Left lung (tissue), 4 donors: ENCODE measurements at regions not wholly inside any gene's neighbourhood (a gene's known extent, or its start where the extent isn't known, plus 50 kb on each side); places are given as distances from the start of the nearest gene placed in this dataset.

Source experiments
- ATAC-seq: fragments of 200-7000 bp; cut with Tn5 transposase; one replicate; pipeline ENCODE4 v1.9.1; 2020; ENCODE audit warnings: moderate library complexity
- DNase-seq, 4 donors: peaks; one replicate each; pipeline ENCODE4 v3.0.0-alpha.2; 2013 to 2020
- H3K27ac ChIP-seq, 2 donors: fragments of 200-600 bp; sonication (generic) in 1 of 2; one replicate each; pipeline versions ENCODE4 v1.5.0 to v1.8.0; 2020 to 2021
- H3K27me3 ChIP-seq, 2 donors: fragments of 200-600 bp; sonication (generic) in 1 of 2; one replicate each; pipeline versions ENCODE4 v1.5.0 to v1.8.0; 2020 to 2021
- H3K36me3 ChIP-seq, 2 donors: fragments of 200-600 bp; sonication (generic) in 1 of 2; one replicate each; pipeline versions ENCODE4 v1.5.0 to v1.8.0; 2020 to 2021
- H3K4me1 ChIP-seq, 2 donors: fragments of 200-600 bp; one replicate each; pipeline ENCODE4 v1.8.0; 2021
- H3K4me3 ChIP-seq, 2 donors: fragments of 200-600 bp; sonication (generic) in 1 of 2; one replicate each; pipeline versions ENCODE4 v1.5.0 to v1.8.0; 2020 to 2021; ENCODE audit warnings: mild to moderate bottlenecking in 1 of 2
- H3K9me3 ChIP-seq, 2 donors: fragments of 200-600 bp; sonication (generic) in 1 of 2; one replicate each; pipeline versions ENCODE4 v1.5.0 to v1.8.0; 2020 to 2021
- intact Hi-C, 2 donors: fragments of 100-400 bp; cut with DNase I; formaldehyde crosslinking; loops; one replicate each; pipeline versions ENCODE4 v1.11.2 to v1.14.2; 2022
- TF ChIP-seq, protein P1 (sequence below), 2 donors: fragments of 200-600 bp; sonication (generic) in 1 of 2; IDR thresholded peaks; one replicate each; pipeline versions ENCODE4 v1.5.0 to v1.8.0; 2021; ENCODE audit warnings: antibody characterized with exemption in 2 of 2
- donor health status: DM: no; HTN: yes; CAD: no.
- donor health status: DM: no; HTN: no; CAD: no.

DNA sequence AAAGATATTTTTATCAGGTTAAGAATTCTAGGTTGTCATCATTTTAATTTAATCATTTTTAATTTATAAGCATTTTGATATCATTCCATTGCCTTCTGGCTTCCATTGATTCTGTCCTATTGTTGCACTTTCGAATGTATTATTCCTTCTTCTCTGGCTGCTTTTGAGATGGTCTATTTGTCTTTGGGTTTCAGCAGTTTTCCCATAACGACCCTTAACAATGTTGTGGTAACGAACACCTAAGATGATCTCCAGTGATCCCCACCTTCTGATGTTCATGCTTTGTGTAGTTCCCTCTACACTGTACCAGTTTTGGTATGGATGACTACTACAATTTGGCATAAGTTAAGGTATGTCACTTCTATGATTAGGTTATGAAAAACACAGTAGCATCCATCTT, 59.9 kb downstream of the MINAR1 start:
- intact Hi-C loops: no loop called here
- Histone ChIP-seq H3K4me3 (no peak overlapping the region), H3K27me3 (peaks cover 0 to 8% of the 10 kb centered on the region in 2 donors), H3K4me1 (no peaks in the 10 kb centered on the region), H3K27ac (no peak overlapping the region), H3K9me3 (no peaks in the 10 kb centered on the region), H3K36me3 (no peaks in the 10 kb centered on the region)
- no peak for DNase-seq
- no peak for ATAC-seq
- TF ChIP-seq, protein P1, sequence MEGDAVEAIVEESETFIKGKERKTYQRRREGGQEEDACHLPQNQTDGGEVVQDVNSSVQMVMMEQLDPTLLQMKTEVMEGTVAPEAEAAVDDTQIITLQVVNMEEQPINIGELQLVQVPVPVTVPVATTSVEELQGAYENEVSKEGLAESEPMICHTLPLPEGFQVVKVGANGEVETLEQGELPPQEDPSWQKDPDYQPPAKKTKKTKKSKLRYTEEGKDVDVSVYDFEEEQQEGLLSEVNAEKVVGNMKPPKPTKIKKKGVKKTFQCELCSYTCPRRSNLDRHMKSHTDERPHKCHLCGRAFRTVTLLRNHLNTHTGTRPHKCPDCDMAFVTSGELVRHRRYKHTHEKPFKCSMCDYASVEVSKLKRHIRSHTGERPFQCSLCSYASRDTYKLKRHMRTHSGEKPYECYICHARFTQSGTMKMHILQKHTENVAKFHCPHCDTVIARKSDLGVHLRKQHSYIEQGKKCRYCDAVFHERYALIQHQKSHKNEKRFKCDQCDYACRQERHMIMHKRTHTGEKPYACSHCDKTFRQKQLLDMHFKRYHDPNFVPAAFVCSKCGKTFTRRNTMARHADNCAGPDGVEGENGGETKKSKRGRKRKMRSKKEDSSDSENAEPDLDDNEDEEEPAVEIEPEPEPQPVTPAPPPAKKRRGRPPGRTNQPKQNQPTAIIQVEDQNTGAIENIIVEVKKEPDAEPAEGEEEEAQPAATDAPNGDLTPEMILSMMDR (IDR thresholded peaks at IDR 0.05): no peak

DNA sequence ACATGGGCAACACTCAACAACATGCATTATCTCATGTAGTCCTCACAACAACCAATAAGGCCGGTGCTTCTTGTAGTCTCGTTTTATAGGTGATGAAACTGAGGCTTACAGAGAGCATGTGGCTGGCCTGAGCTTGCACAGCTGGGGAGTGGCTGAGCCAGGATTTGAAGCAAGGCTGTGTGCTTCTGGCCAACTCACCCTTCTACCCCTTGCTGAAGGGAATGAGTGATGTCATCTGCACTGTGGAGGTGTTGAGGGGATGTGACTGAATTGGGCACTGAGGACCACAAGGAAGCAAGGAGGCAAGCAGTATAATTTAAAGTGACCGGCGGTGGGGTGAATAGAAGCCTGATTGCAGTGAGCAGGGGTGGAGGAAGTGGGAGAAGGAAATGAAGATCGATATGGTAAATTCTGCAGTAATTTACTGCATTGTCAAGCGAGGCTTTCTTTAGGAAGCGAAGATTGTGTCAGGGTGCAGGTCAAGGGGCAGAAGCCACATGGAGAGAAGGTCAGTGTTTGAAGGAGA, 62.3 kb downstream of the MINAR1 start:
- TF ChIP-seq, protein P1 (IDR thresholded peaks at IDR 0.05): no peak
- H3K36me3 ChIP-seq: no peaks in the 10 kb centered on the region
- H3K27me3 ChIP-seq: peaks cover 0 to 19% of the 10 kb centered on the region in 2 donors
- intact Hi-C loops: no loop called here
- no peak overlapping the region for H3K4me3 ChIP-seq
- H3K4me1 ChIP-seq: no peaks in the 10 kb centered on the region
- ATAC-seq (no peak), DNase-seq (no peak)
- no peaks in the 10 kb centered on the region for H3K9me3 ChIP-seq
- H3K27ac ChIP-seq: no peak overlapping the region

DNA sequence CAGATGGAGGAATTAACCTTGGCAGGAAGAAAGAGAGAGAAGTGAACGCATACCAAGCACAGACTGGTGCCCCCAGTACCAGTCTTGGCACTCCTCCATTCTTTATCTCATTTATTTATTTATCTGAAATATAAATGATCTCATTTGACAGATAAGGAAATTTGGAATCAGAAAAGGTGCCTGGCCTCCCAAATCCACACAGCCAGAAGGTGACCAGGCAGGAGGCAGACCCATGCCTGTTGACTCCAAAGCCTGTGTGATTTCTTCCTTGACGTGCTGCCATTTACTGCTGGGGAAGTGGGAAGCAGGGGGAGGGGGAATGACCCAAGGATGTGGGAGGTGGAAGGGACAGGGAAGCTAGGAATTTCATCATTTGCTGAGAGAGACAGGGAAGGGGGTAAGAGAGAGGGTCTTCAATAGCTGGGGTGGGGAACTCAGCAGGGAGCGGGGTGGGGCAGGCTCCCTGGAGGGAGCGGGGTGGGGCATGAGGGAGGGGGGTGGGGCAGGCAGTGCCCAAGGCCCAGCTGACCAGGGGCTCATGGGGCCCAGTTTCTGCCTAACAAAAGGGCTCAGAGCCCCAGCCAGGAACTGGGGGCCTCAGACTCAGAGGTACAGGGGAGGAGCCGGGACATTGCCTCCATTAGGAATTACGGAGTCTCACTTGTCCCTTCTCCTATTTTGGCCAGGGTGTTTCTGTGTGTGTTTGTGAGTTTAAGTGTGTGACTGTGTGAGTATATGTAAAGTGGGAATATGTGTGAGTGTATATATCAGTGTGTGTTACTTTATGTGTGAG, 63.0 kb downstream of the MINAR1 start:
- Histone ChIP-seq H3K4me1 (no peaks in the 10 kb centered on the region), H3K36me3 (no peaks in the 10 kb centered on the region), H3K4me3 (no peak overlapping the region), H3K27me3 (peaks cover 0 to 19% of the 10 kb centered on the region in 2 donors), H3K9me3 (no peaks in the 10 kb centered on the region), H3K27ac (no peak overlapping the region)
- TF ChIP-seq, protein P1 (IDR thresholded peaks at IDR 0.05): no peak
- intact Hi-C loops: no loop called here
- ATAC-seq: no peak
- no peak for DNase-seq

DNA sequence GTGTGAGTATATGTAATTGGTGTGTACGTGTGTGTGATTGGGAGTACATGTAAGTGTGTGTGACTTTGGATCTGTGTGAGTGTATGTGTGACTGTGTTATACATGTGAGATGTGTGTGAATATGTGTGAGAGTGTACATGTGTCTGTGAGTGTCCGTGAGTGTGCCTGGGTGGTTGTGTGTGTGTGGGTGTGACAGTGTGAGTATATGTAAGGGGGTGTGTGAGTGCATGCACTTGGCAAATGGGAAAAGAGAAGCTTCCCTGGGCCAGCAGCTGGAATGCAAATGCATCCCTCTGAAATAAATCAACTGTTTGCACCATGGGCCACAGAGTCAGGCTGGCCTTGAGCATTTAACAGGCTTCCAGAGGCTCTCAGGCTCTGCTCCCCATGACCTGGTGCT, 63.6 kb downstream of the MINAR1 start:
- H3K4me3 ChIP-seq: no peak overlapping the region
- TF ChIP-seq, protein P1 (IDR thresholded peaks at IDR 0.05): no peak
- intact Hi-C loops: no loop called here
- DNase-seq (no peak), ATAC-seq (no peak)
- peaks cover 0 to 19% of the 10 kb centered on the region in 2 donors for H3K27me3 ChIP-seq
- no peaks in the 10 kb centered on the region for H3K4me1 ChIP-seq
- no peaks in the 10 kb centered on the region for H3K9me3 ChIP-seq
- no peaks in the 10 kb centered on the region for H3K36me3 ChIP-seq
- no peak overlapping the region for H3K27ac ChIP-seq

DNA sequence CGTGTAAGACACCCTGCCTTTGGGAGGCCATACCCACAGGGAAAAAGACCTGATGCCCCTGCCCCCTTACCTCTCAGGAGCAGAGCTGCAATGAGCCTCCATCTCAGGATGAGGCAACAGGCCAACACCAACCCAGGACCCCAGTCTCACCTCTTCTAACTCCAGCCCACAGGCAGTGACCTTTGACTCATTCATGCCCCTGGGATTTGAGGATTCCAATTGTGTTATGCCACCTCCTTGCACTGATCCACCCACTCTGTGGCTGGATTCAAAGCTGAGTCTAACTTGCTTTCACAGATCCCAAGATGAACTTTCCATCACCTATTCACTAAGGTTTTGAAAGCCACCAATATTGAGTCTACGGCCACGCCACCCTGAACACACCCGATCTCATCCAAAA, 64.7 kb downstream of the MINAR1 start:
- ATAC-seq (no peak), DNase-seq (no peak)
- Histone ChIP-seq H3K4me1 (no peaks in the 10 kb centered on the region), H3K27ac (no peak overlapping the region), H3K36me3 (no peaks in the 10 kb centered on the region), H3K27me3 (peaks cover 0 to 19% of the 10 kb centered on the region in 2 donors), H3K9me3 (no peaks in the 10 kb centered on the region), H3K4me3 (no peak overlapping the region)
- intact Hi-C loops: no loop called here
- TF ChIP-seq, protein P1 (IDR thresholded peaks at IDR 0.05): no peak
